ENCODE measurements at regions not wholly inside any gene's neighbourhood (a gene's known extent, or its start where the extent isn't known, plus 50 kb on each side); places are given as distances from the start of the nearest gene placed in this dataset.

DNA sequence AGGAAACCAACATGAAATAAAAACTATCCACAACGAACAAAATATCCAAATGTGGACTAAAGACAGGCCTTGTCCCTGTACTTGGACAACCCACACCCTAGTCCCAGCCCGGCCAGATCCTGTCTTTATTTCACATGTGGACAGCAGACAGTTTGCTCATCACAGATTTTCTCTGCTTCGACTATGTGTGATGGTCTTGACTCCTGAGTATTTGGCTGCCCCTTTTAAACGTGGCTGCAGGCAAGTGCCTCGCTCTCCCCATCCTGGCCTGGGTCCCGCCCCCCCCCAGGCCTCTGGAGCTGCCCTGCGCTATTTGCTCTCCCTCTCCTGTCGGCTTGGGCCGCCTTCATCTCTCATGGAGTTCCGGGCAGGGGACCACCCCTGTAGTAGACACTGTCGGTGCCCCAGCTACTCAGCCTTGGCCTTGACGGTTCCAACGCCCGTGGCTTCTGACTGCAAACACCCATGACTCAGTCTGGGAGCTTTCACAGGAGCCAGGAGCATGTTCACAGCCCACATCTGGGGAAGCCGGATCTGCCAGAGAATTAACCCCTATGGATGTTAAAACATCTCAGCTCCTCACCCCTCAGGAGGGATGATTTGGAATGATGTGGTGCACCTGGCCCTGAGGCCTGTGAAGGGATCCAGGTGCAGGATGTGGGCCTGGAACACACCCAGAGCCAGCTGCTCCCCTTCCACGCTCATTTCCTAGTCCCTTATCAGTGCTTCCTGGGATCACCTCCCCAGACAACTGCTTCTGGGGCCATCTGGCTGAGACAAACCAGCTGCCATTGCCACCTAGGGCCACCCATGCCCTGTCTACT, 229.7 kb upstream of the RPL38 start:
- TF ChIP-seq, protein P1, sequence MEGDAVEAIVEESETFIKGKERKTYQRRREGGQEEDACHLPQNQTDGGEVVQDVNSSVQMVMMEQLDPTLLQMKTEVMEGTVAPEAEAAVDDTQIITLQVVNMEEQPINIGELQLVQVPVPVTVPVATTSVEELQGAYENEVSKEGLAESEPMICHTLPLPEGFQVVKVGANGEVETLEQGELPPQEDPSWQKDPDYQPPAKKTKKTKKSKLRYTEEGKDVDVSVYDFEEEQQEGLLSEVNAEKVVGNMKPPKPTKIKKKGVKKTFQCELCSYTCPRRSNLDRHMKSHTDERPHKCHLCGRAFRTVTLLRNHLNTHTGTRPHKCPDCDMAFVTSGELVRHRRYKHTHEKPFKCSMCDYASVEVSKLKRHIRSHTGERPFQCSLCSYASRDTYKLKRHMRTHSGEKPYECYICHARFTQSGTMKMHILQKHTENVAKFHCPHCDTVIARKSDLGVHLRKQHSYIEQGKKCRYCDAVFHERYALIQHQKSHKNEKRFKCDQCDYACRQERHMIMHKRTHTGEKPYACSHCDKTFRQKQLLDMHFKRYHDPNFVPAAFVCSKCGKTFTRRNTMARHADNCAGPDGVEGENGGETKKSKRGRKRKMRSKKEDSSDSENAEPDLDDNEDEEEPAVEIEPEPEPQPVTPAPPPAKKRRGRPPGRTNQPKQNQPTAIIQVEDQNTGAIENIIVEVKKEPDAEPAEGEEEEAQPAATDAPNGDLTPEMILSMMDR (IDR thresholded peaks at IDR 0.05): no peak
- Mint-ChIP-seq H3K27me3 (peaks cover 12% of the 10 kb centered on the region), H3K4me3 (no peak overlapping the region), H3K9me3 (no peaks in the 10 kb centered on the region), H3K36me3 (ENCODE audit: low read depth) (no peaks in the 10 kb centered on the region), H3K4me1 (ENCODE audit: low read depth) (no peaks in the 10 kb centered on the region), H3K27ac (no peak overlapping the region)
- DNase-seq (no peak), ATAC-seq (no peak)
- intact Hi-C loops (cut with micrococcal nuclease): no loop called here
- ChIA-PET POLR2A (no interaction called here), CTCF (no interaction called here)

DNA sequence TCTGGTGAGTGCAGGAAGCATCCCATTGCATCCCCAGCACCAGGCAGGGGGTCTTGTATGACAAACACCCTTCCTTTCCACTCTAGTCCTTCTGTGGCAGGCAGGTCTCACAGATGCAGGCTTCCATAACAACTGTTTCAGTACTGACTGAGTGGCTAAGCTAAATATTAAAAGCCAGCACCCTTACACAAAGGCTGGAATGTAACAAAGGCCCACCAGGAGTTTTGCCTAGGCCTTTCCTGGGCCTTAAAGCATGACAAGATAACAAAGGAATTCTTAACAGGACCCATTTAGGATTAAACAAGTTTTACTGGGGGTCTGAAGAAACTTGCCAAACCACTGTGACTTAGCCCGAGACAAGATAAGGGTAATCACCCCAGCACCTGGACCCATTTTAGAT, 228.9 kb upstream of the RPL38 start:
- no peaks in the 10 kb centered on the region for H3K4me1 Mint-ChIP-seq (ENCODE audit: low read depth)
- no peak overlapping the region for H3K27ac Mint-ChIP-seq
- CTCF ChIA-PET: no interaction called here
- ATAC-seq (no peak), DNase-seq (no peak)
- intact Hi-C loops (cut with micrococcal nuclease): no loop called here
- POLR2A ChIA-PET: no interaction called here
- TF ChIP-seq, protein P1 (IDR thresholded peaks at IDR 0.05): no peak
- H3K27me3 Mint-ChIP-seq: peaks cover 12% of the 10 kb centered on the region
- H3K36me3 Mint-ChIP-seq (ENCODE audit: low read depth): no peaks in the 10 kb centered on the region
- no peak overlapping the region for H3K4me3 Mint-ChIP-seq
- H3K9me3 Mint-ChIP-seq: no peaks in the 10 kb centered on the region

DNA sequence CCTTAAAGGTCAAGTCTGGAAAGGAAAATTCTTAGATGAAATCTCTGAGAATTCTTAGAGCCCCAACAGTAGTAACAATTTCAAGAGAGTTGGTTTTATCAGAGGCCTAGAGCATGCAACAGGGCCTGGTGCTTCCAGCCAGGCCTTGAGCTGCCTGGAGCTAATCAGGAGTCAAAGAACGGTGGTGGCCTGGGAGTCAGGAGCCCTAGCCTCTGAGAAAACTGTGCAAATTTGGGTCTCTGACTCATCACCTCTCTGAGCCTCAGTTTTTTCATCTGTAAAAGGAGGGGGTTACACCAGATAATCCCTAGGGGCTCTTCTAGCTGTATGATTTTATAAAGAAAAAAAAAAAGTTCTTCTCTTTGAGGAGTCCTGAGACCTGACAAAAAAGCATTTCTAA, 227.3 kb upstream of the RPL38 start:
- intact Hi-C loops (cut with micrococcal nuclease): no loop called here
- TF ChIP-seq, protein P1 (IDR thresholded peaks at IDR 0.05): no peak
- no peaks in the 10 kb centered on the region for H3K4me1 Mint-ChIP-seq (ENCODE audit: low read depth)
- no peaks in the 10 kb centered on the region for H3K9me3 Mint-ChIP-seq
- H3K27ac Mint-ChIP-seq: no peak overlapping the region
- DNase-seq (no peak), ATAC-seq (no peak)
- CTCF ChIA-PET: interaction anchor here (1.2 kb wide), 1 partner anchor 22 kb away, joined by 5 read pairs; no protein-coding TSS in a partner anchor
- POLR2A ChIA-PET: no interaction called here
- no peaks in the 10 kb centered on the region for H3K36me3 Mint-ChIP-seq (ENCODE audit: low read depth)
- no peak overlapping the region for H3K4me3 Mint-ChIP-seq
- peaks cover 9% of the 10 kb centered on the region for H3K27me3 Mint-ChIP-seq

DNA sequence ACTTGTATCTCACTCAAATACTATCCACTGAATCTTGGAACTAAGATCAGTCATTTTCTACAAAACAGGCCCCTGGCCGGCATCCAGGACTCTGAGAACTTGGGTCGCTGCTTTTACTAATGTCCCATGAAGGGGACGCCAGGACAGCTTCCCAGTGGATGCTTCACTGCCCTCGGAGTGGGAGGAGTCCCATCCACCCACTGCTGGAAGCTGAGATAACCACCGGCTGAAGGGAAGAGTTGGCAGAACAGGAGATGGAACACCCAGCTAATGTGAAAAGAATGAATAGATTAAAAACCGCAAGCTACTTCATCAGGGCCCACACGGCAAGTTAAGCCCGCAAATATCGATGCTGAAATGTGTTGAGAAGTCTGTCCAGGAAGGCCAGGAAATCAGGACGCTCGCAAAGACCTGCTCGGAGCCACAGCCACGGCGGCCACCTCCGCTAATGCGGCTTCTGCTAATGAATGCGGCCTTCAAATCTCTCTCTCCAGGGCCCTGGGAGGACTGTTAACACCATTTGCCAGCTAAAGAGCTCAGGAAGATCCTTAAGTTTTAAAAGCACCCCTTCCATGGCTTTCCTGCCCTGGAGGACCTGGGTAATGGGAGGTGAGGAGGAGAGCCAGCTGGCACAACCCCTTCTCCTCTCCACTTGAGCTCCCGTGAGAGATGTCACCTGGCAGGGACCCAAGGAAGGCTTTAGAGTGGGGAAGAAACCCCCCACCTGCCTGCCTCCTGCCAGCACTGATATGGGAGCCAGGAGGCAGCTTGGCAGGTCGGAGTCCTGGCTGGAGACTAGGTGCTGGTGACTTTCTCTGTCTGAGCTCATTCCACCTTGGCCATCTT, 226.6 kb upstream of the RPL38 start:
- H3K36me3 Mint-ChIP-seq (ENCODE audit: low read depth): no peaks in the 10 kb centered on the region
- H3K9me3 Mint-ChIP-seq: no peaks in the 10 kb centered on the region
- TF ChIP-seq, protein P1 (IDR thresholded peaks at IDR 0.05): no peak
- H3K4me1 Mint-ChIP-seq (ENCODE audit: low read depth): no peaks in the 10 kb centered on the region
- intact Hi-C loops (cut with micrococcal nuclease): no loop called here
- DNase-seq: no peak
- H3K27me3 Mint-ChIP-seq: peaks cover 9% of the 10 kb centered on the region
- H3K27ac Mint-ChIP-seq: no peak overlapping the region
- CTCF ChIA-PET: interaction anchor here (1.2 kb wide), 1 partner anchor 22 kb away, joined by 5 read pairs; no protein-coding TSS in a partner anchor
- POLR2A ChIA-PET: no interaction called here
- no peak overlapping the region for H3K4me3 Mint-ChIP-seq
- ATAC-seq: no peak

DNA sequence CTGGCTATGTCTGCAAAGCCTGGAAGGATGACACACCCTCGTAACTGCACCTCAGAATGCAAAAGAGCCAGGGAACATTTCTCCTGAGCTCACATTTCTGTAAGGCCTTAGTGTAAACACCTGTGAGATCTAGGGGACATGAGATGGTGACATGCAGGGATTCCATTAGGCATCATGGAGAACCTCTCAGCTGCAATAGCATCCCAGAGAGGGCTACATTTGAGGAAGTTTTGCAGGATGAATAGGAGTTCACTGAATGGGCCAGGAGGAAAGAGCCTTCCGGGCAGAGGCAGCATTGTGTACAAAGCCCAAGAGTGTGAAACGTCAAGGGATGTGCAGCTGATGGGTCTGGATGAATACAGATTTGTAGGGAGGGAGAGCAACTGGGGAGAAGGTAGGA, 223.0 kb upstream of the RPL38 start:
- Mint-ChIP-seq H3K27me3 (peaks cover 7% of the 10 kb centered on the region), H3K4me1 (ENCODE audit: low read depth) (peaks cover 15% of the 10 kb centered on the region), H3K27ac (no peak overlapping the region), H3K9me3 (no peaks in the 10 kb centered on the region), H3K4me3 (no peak overlapping the region), H3K36me3 (ENCODE audit: low read depth) (no peaks in the 10 kb centered on the region)
- ATAC-seq (no peak), DNase-seq (no peak)
- ChIA-PET CTCF (no interaction called here), POLR2A (no interaction called here)
- TF ChIP-seq, protein P1 (IDR thresholded peaks at IDR 0.05): no peak
- intact Hi-C loops (cut with micrococcal nuclease): no loop called here

Data from activated CD8-positive, alpha-beta T cell treated with anti-CD3 and anti-CD28 coated beads for 36 hours (primary cell).